ENCODE measurements at regions not wholly inside any gene's neighbourhood (a gene's known extent, or its start where the extent isn't known, plus 50 kb on each side); places are given as distances from the start of the nearest gene placed in this dataset.
"Not testable (repeated sequence)": the region's sequence is repeated elsewhere in the genome, so short reads cannot be mapped to it uniquely, and the experiment has no call there.

DNA sequence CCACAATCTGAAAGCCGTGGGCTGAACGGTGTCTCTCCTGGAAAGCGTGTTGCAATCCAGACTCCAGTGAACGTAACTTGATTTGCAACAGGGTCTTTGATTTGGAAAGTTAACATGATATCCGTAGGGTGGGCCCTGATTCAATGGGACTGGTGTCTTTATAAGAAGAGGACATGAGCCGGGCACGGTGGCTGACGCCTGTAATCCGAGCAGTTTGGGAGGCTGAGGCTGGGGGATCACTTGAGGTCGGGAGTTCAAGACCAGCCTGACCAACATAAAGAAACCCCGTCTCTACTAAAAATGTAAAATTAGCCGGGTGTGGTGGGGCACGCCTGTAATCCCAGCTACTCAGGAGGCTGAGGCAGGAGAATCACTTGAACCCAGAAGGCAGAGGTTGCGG lies 176.5 kb downstream of the CRLF2 start:
- H3K4me3 ChIP-seq; H3K36me3 ChIP-seq (ENCODE audit: control insufficient read depth, insufficient read depth, low read length); H3K9me1 ChIP-seq (ENCODE audit: control insufficient read depth, insufficient read depth, low read length); H3K4me2 ChIP-seq (ENCODE audit: insufficient read depth, low read length); H3K79me2 ChIP-seq (ENCODE audit: control insufficient read depth, insufficient read depth, low read length); H3K9me3 ChIP-seq (replicated peaks; ENCODE audit: control insufficient read depth, insufficient read depth, low read depth, low read length); H4K20me1 ChIP-seq (replicated peaks; ENCODE audit: control insufficient read depth, insufficient read depth, low read length); in situ Hi-C loops (cut with MboI); BruUV-seq (replicated peaks); FAIRE-seq; H3K9ac ChIP-seq (ENCODE audit: insufficient read depth in 1 of 2, low read depth in 2 of 2, low read length in 2 of 2); intact Hi-C loops (cut with micrococcal nuclease); ATAC-seq; CTCF ChIA-PET (ENCODE audit: low intra/inter-chr PET ratio); H2AFZ ChIP-seq (ENCODE audit: low read depth, low read length); POLR2A ChIA-PET; H3K4me1 ChIP-seq (replicated peaks in 1 of 2; ENCODE audit: control insufficient read depth in 2 of 2, insufficient read depth in 2 of 2, low read length in 2 of 2); DNase-seq (ENCODE audit: extremely low read depth in 1 of 4, low spot score in 3 of 4); H3K27ac ChIP-seq (ENCODE audit: extremely low read depth, low read depth, low read length): not testable (repeated sequence)
- 2% methylated on average over 10 of the region's 14 CpGs for WGBS (ENCODE audit: insufficient coverage, low coverage, missing lambda C conversion rate)
- H3K27me3 ChIP-seq (ENCODE audit: control insufficient read depth in 2 of 2, insufficient read depth in 2 of 2, low read length in 2 of 2): peaks cover 0 to 21% of the 10 kb centered on the region in 2 experiments; a peak in 4 of 5 replicates

DNA sequence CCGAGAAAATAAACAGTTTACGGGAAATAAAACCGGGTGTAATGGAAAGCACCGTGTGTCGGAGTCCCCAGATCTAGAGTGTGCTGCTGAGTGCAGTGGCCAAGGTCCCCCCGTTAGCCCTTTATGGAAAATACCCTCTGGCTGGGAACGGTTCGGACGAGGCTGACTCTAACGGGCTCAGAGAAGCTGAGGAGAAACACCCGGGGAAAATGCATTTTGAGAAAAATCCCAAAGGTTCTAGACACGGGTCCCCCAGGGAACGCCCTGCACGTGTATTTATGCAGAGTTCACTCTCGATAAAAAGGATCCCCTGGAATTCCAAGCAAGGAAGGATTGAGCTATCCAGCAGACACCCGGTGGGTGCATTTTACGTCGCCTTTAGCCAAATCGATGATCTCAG lies 177.2 kb downstream of the CRLF2 start:
- no TSS peak for BruUV-seq (replicated peaks)
- no peaks in the 10 kb centered on the region for H3K36me3 ChIP-seq (ENCODE audit: control insufficient read depth, insufficient read depth, low read length)
- peaks cover 0 to 21% of the 10 kb centered on the region in 2 experiments; a peak in 4 of 5 replicates for H3K27me3 ChIP-seq (ENCODE audit: control insufficient read depth in 2 of 2, insufficient read depth in 2 of 2, low read length in 2 of 2)
- CTCF ChIA-PET (ENCODE audit: low intra/inter-chr PET ratio): no interaction called here
- H4K20me1 ChIP-seq (replicated peaks; ENCODE audit: control insufficient read depth, insufficient read depth, low read length): no peaks in the 10 kb centered on the region
- H3K79me2 ChIP-seq (ENCODE audit: control insufficient read depth, insufficient read depth, low read length): no peaks in the 10 kb centered on the region
- DNase-seq (ENCODE audit: extremely low read depth in 1 of 4, low spot score in 3 of 4) (no peak), ATAC-seq (no peak), FAIRE-seq (no peak)
- intact Hi-C loops (cut with micrococcal nuclease): no loop called here
- POLR2A ChIA-PET: no interaction called here
- no peak overlapping the region for H2AFZ ChIP-seq (ENCODE audit: low read depth, low read length)
- no peaks in the 10 kb centered on the region for H3K4me1 ChIP-seq (replicated peaks in 1 of 2; ENCODE audit: control insufficient read depth in 2 of 2, insufficient read depth in 2 of 2, low read length in 2 of 2)
- H3K4me2 ChIP-seq (ENCODE audit: insufficient read depth, low read length): no peak overlapping the region
- TF ChIP-seq, protein P1, sequence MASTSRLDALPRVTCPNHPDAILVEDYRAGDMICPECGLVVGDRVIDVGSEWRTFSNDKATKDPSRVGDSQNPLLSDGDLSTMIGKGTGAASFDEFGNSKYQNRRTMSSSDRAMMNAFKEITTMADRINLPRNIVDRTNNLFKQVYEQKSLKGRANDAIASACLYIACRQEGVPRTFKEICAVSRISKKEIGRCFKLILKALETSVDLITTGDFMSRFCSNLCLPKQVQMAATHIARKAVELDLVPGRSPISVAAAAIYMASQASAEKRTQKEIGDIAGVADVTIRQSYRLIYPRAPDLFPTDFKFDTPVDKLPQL (IDR thresholded peaks at IDR 0.05; ENCODE audit: extremely low read depth, insufficient read length): no peak
- no peak for TF ChIP-seq ZNF584 (CRISPR knock-in tag; IDR thresholded peaks at IDR 0.05; ENCODE audit: low read depth)
- 1% methylated on average over 18 of the region's 19 CpGs for WGBS (ENCODE audit: insufficient coverage, low coverage, missing lambda C conversion rate)
- no peak overlapping the region for H3K27ac ChIP-seq (ENCODE audit: extremely low read depth, low read depth, low read length)
- no peaks in the 10 kb centered on the region for H3K9me3 ChIP-seq (replicated peaks; ENCODE audit: control insufficient read depth, insufficient read depth, low read depth, low read length)
- H3K4me3 ChIP-seq: no peak overlapping the region
- H3K9ac ChIP-seq (ENCODE audit: insufficient read depth in 1 of 2, low read depth in 2 of 2, low read length in 2 of 2): no peak overlapping the region
- in situ Hi-C loops (cut with MboI): no loop called here
- no peaks in the 10 kb centered on the region for H3K9me1 ChIP-seq (ENCODE audit: control insufficient read depth, insufficient read depth, low read length)
